ENCODE measurements at regions not wholly inside any gene's neighbourhood (a gene's known extent, or its start where the extent isn't known, plus 50 kb on each side); places are given as distances from the start of the nearest gene placed in this dataset.

DNA sequence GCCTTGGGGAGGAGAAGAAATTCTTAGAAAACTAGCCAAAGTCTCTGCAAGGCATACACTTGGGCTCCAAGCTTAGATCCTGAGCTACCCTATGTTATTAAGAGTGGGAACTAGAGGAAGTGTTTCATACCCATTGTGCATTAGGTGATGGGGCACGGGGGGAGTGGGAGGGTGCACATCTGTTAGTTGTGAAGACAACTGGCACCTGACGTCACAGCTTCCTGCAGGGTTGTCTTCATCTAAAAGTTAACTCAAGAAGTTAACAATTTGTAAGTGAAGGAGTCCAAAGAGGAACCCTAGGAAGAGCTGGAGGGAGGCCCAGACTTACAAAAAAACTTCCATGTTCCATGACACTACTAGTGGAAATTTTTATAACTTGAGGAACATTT is 158.1 kb downstream of the ADRA2A start:
- Histone ChIP-seq H3K4me1 (ENCODE audit: control insufficient read depth, insufficient read depth, low read length) (no peaks in the 10 kb centered on the region), H3K4me2 (ENCODE audit: low read length) (no peak overlapping the region), H3K27me3 (ENCODE audit: control insufficient read depth, insufficient read depth, low read length) (no peaks in the 10 kb centered on the region), H3K36me3 (ENCODE audit: insufficient read depth, low read length) (no peaks in the 10 kb centered on the region), H3K9ac (ENCODE audit: low read depth, low read length) (no peak overlapping the region), H3K9me3 (replicated peaks; ENCODE audit: low read length) (no peaks in the 10 kb centered on the region), H3K4me3 (ENCODE audit: low read length) (no peak overlapping the region)

DNA sequence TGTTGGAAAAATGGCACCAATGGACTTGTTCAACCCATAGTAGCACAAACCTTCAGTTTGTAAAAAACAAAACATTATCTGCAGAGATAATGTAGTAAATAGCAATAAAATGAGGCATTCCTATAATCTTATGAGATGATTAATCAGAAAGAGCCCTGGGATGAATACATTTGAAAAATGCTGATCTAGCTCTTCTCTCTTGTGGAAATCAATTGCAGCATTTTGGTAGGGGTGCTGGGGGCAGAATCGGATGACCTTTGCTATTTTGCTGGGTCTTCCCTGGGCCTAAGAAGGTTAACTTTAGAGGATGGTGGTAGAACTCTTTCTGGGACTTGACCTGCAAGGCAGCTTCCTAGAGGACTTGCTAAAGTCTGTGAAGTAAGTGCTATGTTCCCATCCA is 163.5 kb downstream of the ADRA2A start:
- Histone ChIP-seq H3K27me3 (ENCODE audit: control insufficient read depth, insufficient read depth, low read length) (no peaks in the 10 kb centered on the region), H3K4me2 (ENCODE audit: low read length) (no peak overlapping the region), H3K9ac (ENCODE audit: low read depth, low read length) (no peak overlapping the region), H3K9me3 (replicated peaks; ENCODE audit: low read length) (no peaks in the 10 kb centered on the region), H3K36me3 (ENCODE audit: insufficient read depth, low read length) (no peaks in the 10 kb centered on the region), H3K4me3 (ENCODE audit: low read length) (no peak overlapping the region), H3K4me1 (ENCODE audit: control insufficient read depth, insufficient read depth, low read length) (no peaks in the 10 kb centered on the region)

DNA sequence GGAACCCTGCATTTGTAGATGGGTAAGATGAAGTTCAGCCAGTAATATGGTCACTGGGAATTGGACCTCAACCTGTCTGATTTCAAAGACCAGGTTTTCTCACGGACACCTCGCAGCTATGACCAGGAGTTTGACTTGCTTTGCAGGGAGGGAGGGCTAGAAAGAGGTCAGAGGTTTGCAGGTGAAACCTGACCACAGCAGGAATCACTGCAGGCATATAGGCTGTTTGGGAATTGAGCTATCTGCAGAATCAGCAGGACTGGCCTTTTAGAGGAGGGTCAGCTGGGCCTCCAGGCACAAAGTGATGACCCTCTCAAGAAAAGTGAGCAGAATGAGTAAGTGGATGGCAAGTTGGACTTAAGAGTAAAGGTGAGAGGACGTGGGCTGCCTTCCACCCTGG is 166.3 kb downstream of the ADRA2A start:
- Histone ChIP-seq H3K4me1 (ENCODE audit: control insufficient read depth, insufficient read depth, low read length) (no peaks in the 10 kb centered on the region), H3K4me2 (ENCODE audit: low read length) (no peak overlapping the region), H3K4me3 (ENCODE audit: low read length) (no peak overlapping the region), H3K27me3 (ENCODE audit: control insufficient read depth, insufficient read depth, low read length) (no peaks in the 10 kb centered on the region), H3K9me3 (replicated peaks; ENCODE audit: low read length) (no peaks in the 10 kb centered on the region), H3K36me3 (ENCODE audit: insufficient read depth, low read length) (no peaks in the 10 kb centered on the region), H3K9ac (ENCODE audit: low read depth, low read length) (no peak overlapping the region)

DNA sequence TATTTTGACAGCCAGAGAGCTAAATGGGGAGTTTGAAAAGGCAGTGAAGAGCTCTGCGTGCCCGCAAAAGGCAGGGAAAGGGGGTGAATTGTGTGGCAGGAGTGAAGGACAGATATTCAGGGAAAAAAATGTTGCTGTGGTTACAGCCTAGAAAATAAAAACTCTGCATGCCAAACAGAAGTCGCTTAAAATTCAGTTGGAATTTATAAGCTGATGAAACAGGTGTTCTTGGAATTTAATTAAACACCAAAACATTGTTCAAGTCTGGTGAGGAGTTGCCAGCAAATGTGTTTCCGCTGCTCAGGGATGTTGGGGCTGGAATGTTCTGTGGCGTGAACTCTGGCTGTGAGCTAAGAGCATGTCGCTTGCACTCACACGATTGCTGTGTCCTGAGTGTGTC is 169.3 kb downstream of the ADRA2A start:
- H3K4me2 ChIP-seq (ENCODE audit: low read length): no peak overlapping the region
- no peak overlapping the region for H3K9ac ChIP-seq (ENCODE audit: low read depth, low read length)
- H3K4me3 ChIP-seq (ENCODE audit: low read length): no peak overlapping the region
- no peaks in the 10 kb centered on the region for H3K4me1 ChIP-seq (ENCODE audit: control insufficient read depth, insufficient read depth, low read length)
- no peaks in the 10 kb centered on the region for H3K27me3 ChIP-seq (ENCODE audit: control insufficient read depth, insufficient read depth, low read length)
- no peaks in the 10 kb centered on the region for H3K9me3 ChIP-seq (replicated peaks; ENCODE audit: low read length)
- H3K36me3 ChIP-seq (ENCODE audit: insufficient read depth, low read length): no peaks in the 10 kb centered on the region

DNA sequence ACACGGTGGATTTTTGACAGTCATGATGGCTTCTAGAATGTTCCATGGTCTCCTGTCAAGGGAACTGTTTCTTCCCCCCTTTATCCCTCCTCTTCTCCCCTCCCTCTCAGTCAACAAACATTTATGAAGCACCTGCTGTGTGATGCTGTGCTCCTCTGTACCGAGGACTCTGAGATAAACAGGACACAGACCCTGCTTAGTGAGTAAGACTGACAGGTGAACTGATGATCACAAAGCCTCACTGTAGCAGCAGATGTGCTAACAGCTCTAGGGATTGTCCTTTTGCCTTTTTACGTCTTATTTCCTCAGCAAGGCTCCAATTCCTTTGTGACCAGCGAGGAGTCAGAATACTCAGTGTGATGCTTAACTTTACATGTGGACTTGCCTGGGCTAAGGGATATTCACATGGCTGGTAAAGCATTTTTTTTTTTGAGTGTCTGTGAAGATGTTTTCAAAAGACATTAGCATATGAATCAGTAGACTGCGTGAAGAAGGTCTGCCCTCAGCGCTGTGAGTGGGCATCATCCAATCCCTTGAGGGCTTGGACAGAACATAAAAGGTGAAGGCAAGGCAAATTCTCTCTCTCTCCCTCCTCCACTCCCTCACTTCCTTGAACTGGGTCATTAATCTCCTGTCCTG is 170.1 kb downstream of the ADRA2A start:
- H3K36me3 ChIP-seq (ENCODE audit: insufficient read depth, low read length): no peaks in the 10 kb centered on the region
- no peaks in the 10 kb centered on the region for H3K9me3 ChIP-seq (replicated peaks; ENCODE audit: low read length)
- H3K9ac ChIP-seq (ENCODE audit: low read depth, low read length): no peak overlapping the region
- H3K27me3 ChIP-seq (ENCODE audit: control insufficient read depth, insufficient read depth, low read length): no peaks in the 10 kb centered on the region
- no peaks in the 10 kb centered on the region for H3K4me1 ChIP-seq (ENCODE audit: control insufficient read depth, insufficient read depth, low read length)
- H3K4me3 ChIP-seq (ENCODE audit: low read length): no peak overlapping the region
- no peak overlapping the region for H3K4me2 ChIP-seq (ENCODE audit: low read length)

DNA sequence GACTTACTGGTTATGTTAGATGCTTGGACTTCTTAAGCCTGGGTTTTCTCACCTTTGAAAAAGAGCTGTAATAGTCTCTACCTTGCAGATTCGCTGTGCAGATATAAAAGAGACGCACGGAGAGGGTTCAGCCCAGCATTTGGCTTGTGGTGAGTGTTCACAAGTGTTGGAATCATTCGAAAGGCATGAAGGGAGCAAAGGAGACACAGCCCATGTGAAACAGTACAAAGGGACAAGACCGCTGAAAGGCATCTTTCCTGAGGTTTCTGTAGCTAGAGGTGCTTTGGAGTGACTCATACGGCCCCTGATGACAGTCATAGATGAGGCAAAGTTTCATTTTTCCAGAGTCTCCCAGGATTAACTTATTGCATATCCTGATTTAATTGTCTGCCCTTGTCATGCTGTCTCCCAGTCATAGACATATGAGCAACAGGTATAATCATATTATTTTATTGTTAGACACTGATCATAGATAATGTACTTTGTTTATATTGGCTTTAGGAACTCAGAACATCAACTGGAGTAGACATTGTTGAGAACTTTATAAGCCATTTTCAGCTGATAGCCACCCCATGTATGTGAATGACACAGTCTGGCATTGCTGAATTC is 171.1 kb downstream of the ADRA2A start:
- H3K36me3 ChIP-seq (ENCODE audit: insufficient read depth, low read length): no peaks in the 10 kb centered on the region
- no peak overlapping the region for H3K4me2 ChIP-seq (ENCODE audit: low read length)

DNA sequence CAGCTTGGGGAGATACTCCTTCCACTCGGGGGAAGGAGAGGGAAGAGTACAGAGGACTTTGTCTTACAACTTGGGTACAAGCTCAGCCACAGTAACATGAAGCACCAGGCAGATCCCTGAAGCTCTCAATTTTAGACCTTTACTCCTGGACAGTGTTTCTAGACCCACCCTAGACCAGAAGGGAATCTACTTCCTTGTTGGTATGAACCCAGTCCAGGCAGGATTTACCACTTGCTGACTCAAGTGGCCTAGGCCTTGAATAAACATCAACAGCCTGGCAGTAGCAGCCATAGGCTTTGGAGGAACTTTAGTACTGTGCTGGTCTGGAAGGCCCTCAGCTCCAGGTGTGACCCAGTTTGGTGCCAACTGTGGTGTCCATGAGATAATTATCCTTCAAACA is 173.1 kb downstream of the ADRA2A start:
- no peaks in the 10 kb centered on the region for H3K36me3 ChIP-seq (ENCODE audit: insufficient read depth, low read length)

More for the DNA sequence above, 171.1 kb downstream of the ADRA2A start:
- no peaks in the 10 kb centered on the region for H3K27me3 ChIP-seq (ENCODE audit: control insufficient read depth, insufficient read depth, low read length)
- no peaks in the 10 kb centered on the region for H3K4me1 ChIP-seq (ENCODE audit: control insufficient read depth, insufficient read depth, low read length)
- no peak overlapping the region for H3K9ac ChIP-seq (ENCODE audit: low read depth, low read length)
- H3K9me3 ChIP-seq (replicated peaks; ENCODE audit: low read length): no peaks in the 10 kb centered on the region
- no peak overlapping the region for H3K4me3 ChIP-seq (ENCODE audit: low read length)

DNA sequence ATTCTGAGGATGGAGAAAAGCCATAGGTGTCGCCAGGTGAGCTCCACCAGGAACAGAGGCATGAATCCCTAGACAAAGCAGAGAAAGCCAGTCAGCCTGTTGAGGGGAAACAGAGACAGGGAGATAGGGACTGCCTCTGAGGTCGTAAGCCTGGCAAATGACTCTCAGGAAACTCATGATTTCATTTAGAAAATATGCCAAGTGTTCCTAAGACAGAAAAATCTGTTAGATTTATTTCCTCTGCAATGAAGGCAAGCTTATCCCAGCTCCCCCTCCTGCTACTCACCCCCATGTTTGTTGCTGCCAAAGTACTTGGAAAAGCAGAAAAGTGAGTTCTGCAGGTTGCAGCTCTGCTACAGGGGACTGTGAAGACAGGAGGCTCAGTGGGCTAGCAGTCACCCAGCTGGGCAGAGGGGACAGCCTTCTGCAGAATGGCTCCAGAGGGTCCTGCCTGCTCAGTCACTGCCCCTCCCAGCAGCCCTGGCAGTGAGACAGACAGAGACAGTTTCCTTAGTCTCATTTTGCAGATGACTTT is 184.3 kb downstream of the ADRA2A start:
- Histone ChIP-seq H3K4me2 (ENCODE audit: low read length) (no peak overlapping the region), H3K4me3 (ENCODE audit: low read length) (no peak overlapping the region), H3K27me3 (ENCODE audit: control insufficient read depth, insufficient read depth, low read length) (no peaks in the 10 kb centered on the region), H3K9me3 (replicated peaks; ENCODE audit: low read length) (no peaks in the 10 kb centered on the region), H3K36me3 (ENCODE audit: insufficient read depth, low read length) (no peaks in the 10 kb centered on the region), H3K4me1 (ENCODE audit: control insufficient read depth, insufficient read depth, low read length) (no peaks in the 10 kb centered on the region), H3K9ac (ENCODE audit: low read depth, low read length) (no peak overlapping the region)

More for the DNA sequence above, 173.1 kb downstream of the ADRA2A start:
- Histone ChIP-seq H3K4me1 (ENCODE audit: control insufficient read depth, insufficient read depth, low read length) (no peaks in the 10 kb centered on the region), H3K9ac (ENCODE audit: low read depth, low read length) (no peak overlapping the region), H3K4me2 (ENCODE audit: low read length) (no peak overlapping the region), H3K27me3 (ENCODE audit: control insufficient read depth, insufficient read depth, low read length) (no peaks in the 10 kb centered on the region), H3K4me3 (ENCODE audit: low read length) (no peak overlapping the region), H3K9me3 (replicated peaks; ENCODE audit: low read length) (no peaks in the 10 kb centered on the region)

DNA sequence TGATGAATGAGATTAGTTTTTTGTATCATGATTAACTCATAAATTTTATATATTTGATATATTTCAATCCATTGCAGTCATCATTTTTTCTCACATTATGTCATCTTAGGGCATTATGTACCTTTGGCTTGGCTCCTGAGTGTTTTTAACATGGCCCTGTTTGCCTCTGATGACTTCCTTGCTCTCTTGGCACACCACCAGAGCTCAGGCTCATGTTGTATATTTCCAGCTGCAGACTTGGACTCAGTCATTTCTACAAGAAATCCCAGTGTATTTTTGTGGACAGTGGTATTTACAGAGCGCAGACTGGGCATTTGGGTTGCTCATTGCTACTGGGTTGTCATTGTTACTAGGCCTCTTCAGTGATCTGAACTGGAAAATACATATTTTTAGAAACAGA is 188.5 kb downstream of the ADRA2A start:
- Histone ChIP-seq H3K4me2 (ENCODE audit: low read length) (no peak overlapping the region), H3K36me3 (ENCODE audit: insufficient read depth, low read length) (no peaks in the 10 kb centered on the region), H3K4me3 (ENCODE audit: low read length) (no peak overlapping the region), H3K4me1 (ENCODE audit: control insufficient read depth, insufficient read depth, low read length) (no peaks in the 10 kb centered on the region), H3K27me3 (ENCODE audit: control insufficient read depth, insufficient read depth, low read length) (no peaks in the 10 kb centered on the region), H3K9ac (ENCODE audit: low read depth, low read length) (no peak overlapping the region), H3K9me3 (replicated peaks; ENCODE audit: low read length) (no peaks in the 10 kb centered on the region)

DNA sequence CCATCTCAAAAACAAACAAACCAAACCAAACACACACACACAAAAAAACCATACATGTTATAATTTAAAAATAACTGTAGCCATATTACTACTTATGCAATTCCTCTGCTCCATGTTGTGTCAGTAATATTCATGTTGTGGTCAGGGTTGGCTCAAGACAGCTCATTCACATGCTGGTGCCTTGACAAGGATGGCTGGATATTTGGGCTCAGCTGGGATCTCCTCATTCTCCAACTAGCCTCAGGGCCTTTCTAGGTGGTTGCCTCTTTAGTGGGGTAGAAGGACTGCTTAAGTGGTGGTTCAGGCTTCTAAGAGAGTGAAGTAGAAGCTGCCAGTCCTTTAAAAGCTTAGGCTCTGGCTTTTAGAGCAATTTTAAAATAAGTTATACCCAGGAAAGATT is 189.3 kb downstream of the ADRA2A start:
- Histone ChIP-seq H3K36me3 (ENCODE audit: insufficient read depth, low read length) (no peaks in the 10 kb centered on the region), H3K4me2 (ENCODE audit: low read length) (no peak overlapping the region), H3K4me3 (ENCODE audit: low read length) (no peak overlapping the region), H3K9ac (ENCODE audit: low read depth, low read length) (no peak overlapping the region), H3K27me3 (ENCODE audit: control insufficient read depth, insufficient read depth, low read length) (no peaks in the 10 kb centered on the region), H3K9me3 (replicated peaks; ENCODE audit: low read length) (no peaks in the 10 kb centered on the region), H3K4me1 (ENCODE audit: control insufficient read depth, insufficient read depth, low read length) (no peaks in the 10 kb centered on the region)

DNA sequence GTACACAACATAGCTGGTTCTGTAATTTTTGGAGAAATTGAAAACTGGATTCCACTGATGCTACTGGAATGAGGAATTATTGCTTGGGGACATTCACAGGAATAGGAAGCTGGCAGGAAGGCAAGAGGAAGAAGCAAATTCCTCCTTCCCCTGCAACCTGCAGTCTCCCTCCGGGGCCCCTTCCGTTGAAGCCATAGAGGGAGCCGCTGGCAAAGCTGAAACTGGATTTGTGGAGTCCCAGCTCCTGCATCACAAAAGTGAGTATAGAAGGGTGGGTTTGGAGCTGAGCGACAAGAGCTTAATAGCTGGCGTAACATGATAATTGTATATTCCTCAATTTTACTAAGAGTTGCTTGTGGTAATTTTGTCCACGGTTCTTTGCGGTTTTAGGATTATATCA is 190.8 kb downstream of the ADRA2A start:
- Histone ChIP-seq H3K27me3 (ENCODE audit: control insufficient read depth, insufficient read depth, low read length) (no peaks in the 10 kb centered on the region), H3K9me3 (replicated peaks; ENCODE audit: low read length) (no peaks in the 10 kb centered on the region), H3K9ac (ENCODE audit: low read depth, low read length) (no peak overlapping the region), H3K4me2 (ENCODE audit: low read length) (no peak overlapping the region), H3K4me1 (ENCODE audit: control insufficient read depth, insufficient read depth, low read length) (no peaks in the 10 kb centered on the region), H3K4me3 (ENCODE audit: low read length) (no peak overlapping the region), H3K36me3 (ENCODE audit: insufficient read depth, low read length) (no peaks in the 10 kb centered on the region)

DNA sequence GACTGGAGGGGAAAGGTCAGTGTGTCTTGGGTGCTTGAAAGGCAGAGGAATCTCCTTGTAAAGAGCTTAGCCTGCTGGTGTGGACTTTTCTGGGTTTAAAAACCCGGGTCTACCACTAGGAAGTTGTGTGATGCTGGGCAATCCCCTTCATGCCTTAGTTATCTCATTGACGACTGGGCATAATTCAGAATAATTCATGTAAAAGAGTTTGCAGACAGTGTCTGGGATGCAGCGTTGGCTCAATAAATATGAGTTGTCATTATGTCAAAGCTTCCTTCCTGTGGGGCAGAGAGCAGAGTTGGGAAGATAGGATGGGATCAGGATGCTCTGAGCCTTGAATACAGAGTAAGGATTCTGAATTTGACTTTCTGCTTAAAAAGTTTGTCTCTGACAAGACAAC is 196.4 kb downstream of the ADRA2A start:
- H3K9me3 ChIP-seq (replicated peaks; ENCODE audit: low read length): no peaks in the 10 kb centered on the region
- no peak overlapping the region for H3K4me2 ChIP-seq (ENCODE audit: low read length)
- H3K4me3 ChIP-seq (ENCODE audit: low read length): no peak overlapping the region
- H3K36me3 ChIP-seq (ENCODE audit: insufficient read depth, low read length): no peaks in the 10 kb centered on the region
- peaks cover 5% of the 10 kb centered on the region for H3K27me3 ChIP-seq (ENCODE audit: control insufficient read depth, insufficient read depth, low read length)
- no peaks in the 10 kb centered on the region for H3K4me1 ChIP-seq (ENCODE audit: control insufficient read depth, insufficient read depth, low read length)
- no peak overlapping the region for H3K9ac ChIP-seq (ENCODE audit: low read depth, low read length)

Data from skeletal muscle satellite cell (primary cell).